Duodenal mucosa (tissue), 2 donors: ENCODE measurements at regions not wholly inside any gene's neighbourhood (a gene's known extent, or its start where the extent isn't known, plus 50 kb on each side); places are given as distances from the start of the nearest gene placed in this dataset.
"Not testable (repeated sequence)": the region's sequence is repeated elsewhere in the genome, so short reads cannot be mapped to it uniquely, and the experiment has no call there.

Source experiments
- H3K27ac ChIP-seq: one replicate; pipeline ENCODE4 v1.7.0; 2013; ENCODE audit warnings: low read depth, low read length
- H3K27me3 ChIP-seq, 2 donors: one replicate each; pipeline ENCODE4 v1.7.0; 2013; ENCODE audit warnings: low read length in 2 of 2, control low read depth in 1 of 2; ENCODE audit not compliant: insufficient read depth in 2 of 2, control insufficient read depth in 1 of 2
- H3K36me3 ChIP-seq, 2 donors: one replicate each; pipeline ENCODE4 v1.7.0; 2013; ENCODE audit warnings: low read length in 2 of 2, control low read depth in 1 of 2; ENCODE audit not compliant: insufficient read depth in 2 of 2, control insufficient read depth in 1 of 2
- H3K4me1 ChIP-seq, 2 donors: one replicate each; pipeline ENCODE4 v1.7.0; 2013; ENCODE audit warnings: low read length in 2 of 2, control low read depth in 1 of 2; ENCODE audit not compliant: insufficient read depth in 2 of 2, control insufficient read depth in 1 of 2
- H3K4me3 ChIP-seq, 2 donors: one replicate each; pipeline ENCODE4 v1.7.0; 2013; ENCODE audit warnings: low read length in 2 of 2, low read depth in 1 of 2
- H3K9ac ChIP-seq, 2 donors: one replicate each; pipeline ENCODE4 v1.7.0; 2013; ENCODE audit warnings: low read length in 2 of 2, low read depth in 1 of 2
- H3K9me3 ChIP-seq, 2 donors: one replicate each; pipeline ENCODE4 v1.7.0; 2013; ENCODE audit warnings: low read length in 2 of 2, control low read depth in 1 of 2; ENCODE audit not compliant: control insufficient read depth in 1 of 2

DNA sequence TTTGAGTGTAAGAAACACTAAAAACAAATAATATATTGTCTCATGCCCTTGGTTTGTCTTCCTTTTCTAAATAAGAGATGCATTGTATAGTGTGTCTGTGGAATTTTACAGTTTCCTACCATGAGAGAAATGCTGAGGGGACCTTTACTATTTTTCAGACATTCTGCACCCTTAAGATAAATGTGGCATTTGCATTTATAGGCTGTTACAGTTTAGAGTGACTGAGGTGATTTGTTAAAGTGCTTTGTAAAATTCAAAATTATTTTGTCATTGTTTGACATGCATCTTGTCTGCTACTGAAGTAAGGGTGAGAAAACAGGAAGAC is 78.9 kb upstream of the ZSWIM2 start:
- no peaks in the 10 kb centered on the region for H3K4me1 ChIP-seq
- H3K27me3 ChIP-seq = no peaks in the 10 kb centered on the region
- H3K4me3 ChIP-seq = no peak overlapping the region
- no peak overlapping the region for H3K27ac ChIP-seq
- H3K9ac ChIP-seq = no peak overlapping the region
- H3K36me3 ChIP-seq = no peaks in the 10 kb centered on the region
- no peaks in the 10 kb centered on the region for H3K9me3 ChIP-seq

DNA sequence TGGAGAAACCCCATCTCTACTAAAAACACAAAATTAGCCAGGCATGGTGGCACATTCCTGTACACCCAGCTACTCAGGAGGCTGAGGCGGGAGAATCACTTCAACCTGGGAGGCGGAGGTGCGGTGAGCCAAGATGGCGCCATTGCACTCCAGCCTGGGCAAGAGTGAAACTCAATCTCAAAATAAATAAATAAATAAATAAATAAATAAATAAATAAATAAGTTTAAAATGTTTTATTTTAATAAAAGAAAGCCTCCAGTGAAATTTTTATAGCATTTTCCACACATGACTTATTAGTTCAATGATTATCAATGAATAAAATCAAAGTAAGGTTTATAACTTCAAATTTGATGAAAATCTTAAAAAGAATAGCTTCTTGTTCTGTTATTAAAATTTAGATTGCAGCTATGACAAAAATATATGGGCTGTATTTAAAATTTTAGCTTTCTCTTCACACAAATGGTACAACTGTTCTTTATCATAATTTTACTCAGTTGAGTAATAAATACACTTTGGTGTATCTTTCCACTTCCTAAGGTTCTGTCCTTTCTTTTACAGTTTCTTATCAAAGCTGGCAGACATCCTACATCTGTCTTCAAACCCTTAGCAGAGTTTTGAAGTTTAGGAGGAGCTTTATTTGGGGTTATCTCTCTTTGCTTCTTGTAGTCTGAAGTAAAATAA is 78.4 kb upstream of the ZSWIM2 start:
- H3K4me3 ChIP-seq = no peak overlapping the region
- no peaks in the 10 kb centered on the region for H3K36me3 ChIP-seq
- H3K9ac ChIP-seq = no peak overlapping the region
- H3K4me1 ChIP-seq = no peaks in the 10 kb centered on the region
- H3K27me3 ChIP-seq = no peaks in the 10 kb centered on the region
- H3K27ac ChIP-seq = no peak overlapping the region
- no peaks in the 10 kb centered on the region for H3K9me3 ChIP-seq

DNA sequence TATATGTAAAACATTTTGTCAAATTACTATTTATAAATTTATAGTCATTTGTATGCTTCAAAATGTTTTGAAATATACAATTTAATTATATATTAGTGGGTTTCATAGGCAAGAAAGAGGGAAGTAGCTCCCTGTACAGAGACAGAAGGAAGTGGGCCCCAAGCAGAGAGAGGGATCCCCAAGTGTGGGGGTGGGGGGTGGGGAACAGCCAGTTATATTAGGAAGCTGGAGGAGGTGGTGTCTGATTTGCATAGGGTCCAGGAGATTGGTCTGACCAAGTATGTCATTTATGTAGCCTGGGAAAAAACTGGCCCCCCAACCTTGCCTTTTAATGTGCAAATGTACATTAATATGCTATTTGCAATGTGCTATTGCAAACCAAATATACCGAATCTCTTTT is 76.5 kb upstream of the ZSWIM2 start:
- Histone ChIP-seq H3K9ac (no peak overlapping the region), H3K36me3 (no peaks in the 10 kb centered on the region), H3K4me3 (no peak overlapping the region), H3K9me3 (no peaks in the 10 kb centered on the region), H3K27me3 (no peaks in the 10 kb centered on the region), H3K4me1 (no peaks in the 10 kb centered on the region), H3K27ac (no peak overlapping the region)

DNA sequence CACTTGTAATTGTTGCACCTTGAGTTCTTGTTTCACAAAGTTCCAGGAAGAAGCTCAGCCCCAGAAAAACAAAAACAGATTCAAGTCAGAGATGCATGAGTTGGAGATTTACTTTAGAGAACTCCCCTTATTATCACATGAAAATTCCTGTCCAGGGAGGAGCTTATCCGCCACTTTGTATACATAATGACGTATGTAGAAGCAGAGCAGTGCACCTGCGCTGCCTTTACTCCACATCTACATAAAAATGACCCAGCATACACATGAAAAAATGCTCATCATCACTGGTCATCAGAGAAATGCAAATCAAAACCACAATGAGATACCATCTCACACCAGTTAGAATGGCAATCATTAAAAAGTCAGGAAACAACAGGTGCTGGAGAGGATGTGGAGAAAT is 73.3 kb upstream of the ZSWIM2 start:
- H3K27ac ChIP-seq, H3K9me3 ChIP-seq, H3K4me1 ChIP-seq, H3K4me3 ChIP-seq, H3K36me3 ChIP-seq, H3K9ac ChIP-seq, H3K27me3 ChIP-seq: not testable (repeated sequence)

DNA sequence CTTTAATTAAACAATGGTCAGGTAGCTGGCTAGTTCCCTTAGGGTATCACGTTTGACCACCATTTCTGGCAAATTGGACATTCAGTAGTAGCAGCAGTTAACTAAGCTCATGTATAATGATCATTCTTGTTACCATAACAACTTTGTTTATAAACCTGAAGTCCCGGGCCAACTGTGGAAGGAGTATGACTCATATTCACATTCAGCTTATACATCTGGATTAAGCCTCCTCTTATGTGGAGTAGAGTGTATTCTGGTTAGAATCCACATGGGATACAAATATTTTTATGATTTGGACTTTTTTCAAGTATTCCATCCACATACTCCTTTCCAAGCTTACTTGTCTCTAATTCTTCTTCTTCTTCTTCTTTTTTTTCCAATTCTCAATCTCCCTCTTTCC is 70.3 kb upstream of the ZSWIM2 start:
- H3K4me1 ChIP-seq = no peaks in the 10 kb centered on the region
- no peak overlapping the region for H3K9ac ChIP-seq
- no peak overlapping the region for H3K4me3 ChIP-seq
- H3K9me3 ChIP-seq = no peaks in the 10 kb centered on the region
- no peaks in the 10 kb centered on the region for H3K27me3 ChIP-seq
- no peak overlapping the region for H3K27ac ChIP-seq
- H3K36me3 ChIP-seq = no peaks in the 10 kb centered on the region

DNA sequence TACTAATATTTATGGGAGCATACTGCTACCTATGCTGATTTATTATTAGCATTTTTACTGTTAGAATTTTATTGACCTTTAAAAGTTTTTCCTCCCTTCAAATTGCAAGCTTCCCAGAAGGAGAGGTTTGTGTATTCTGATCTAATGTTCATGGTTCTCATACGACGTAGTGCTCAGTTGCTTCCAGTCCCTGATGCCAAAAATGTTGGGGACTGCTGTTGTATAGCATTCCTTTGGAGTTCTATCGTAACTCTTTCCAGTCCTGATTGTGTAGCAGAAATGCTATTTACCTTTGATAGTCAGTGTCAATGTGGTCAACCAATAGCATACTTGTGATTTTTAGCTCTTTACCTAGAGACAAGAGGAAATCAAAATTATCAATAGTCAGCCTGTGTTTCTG is 69.5 kb upstream of the ZSWIM2 start:
- no peaks in the 10 kb centered on the region for H3K4me1 ChIP-seq
- H3K9ac ChIP-seq = no peak overlapping the region
- H3K36me3 ChIP-seq = no peaks in the 10 kb centered on the region
- no peak overlapping the region for H3K27ac ChIP-seq
- H3K4me3 ChIP-seq = no peak overlapping the region
- no peaks in the 10 kb centered on the region for H3K9me3 ChIP-seq
- H3K27me3 ChIP-seq = no peaks in the 10 kb centered on the region

DNA sequence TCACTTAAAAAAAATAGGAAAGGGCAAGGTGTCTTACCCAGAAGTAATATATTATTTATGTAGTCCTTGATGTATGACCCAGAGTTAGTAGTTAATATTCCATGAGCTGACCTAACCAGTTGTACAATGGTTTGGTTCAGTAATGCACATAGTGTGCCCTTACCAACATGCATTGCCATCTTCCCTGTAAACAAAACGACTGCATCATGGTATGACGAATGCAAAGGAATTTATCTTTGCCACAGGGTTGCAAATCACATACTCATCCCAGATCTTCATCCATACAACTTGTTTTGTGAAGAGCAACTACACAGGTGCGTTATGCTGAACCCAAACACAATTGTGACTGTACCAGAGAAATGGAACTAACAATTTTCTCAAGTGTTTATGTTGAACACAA is 68.9 kb upstream of the ZSWIM2 start:
- Histone ChIP-seq H3K9me3 (no peaks in the 10 kb centered on the region), H3K36me3 (no peaks in the 10 kb centered on the region), H3K27me3 (no peaks in the 10 kb centered on the region), H3K9ac (no peak overlapping the region), H3K4me1 (no peaks in the 10 kb centered on the region), H3K4me3 (no peak overlapping the region), H3K27ac (no peak overlapping the region)

DNA sequence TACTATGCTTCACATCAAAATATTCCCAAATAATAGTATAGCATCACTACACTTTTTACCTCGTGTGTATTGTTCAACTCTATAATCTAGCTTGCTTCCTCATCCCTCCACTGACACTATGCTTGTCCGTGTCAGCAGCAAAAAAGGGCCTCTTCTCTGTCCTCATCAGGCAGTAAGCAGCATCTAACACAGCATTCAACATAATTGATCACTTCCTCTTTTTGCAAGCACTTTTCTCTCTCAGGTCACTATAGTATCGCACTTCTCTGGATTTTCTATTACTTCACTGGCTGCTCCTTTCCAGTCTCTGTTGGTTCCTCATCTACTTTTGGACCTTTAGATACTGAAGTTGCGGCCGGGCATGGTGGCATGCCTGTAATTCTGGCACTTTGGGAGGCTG is 64.9 kb upstream of the ZSWIM2 start:
- Histone ChIP-seq H3K4me3 (no peak overlapping the region), H3K9ac (no peak overlapping the region), H3K27me3 (no peaks in the 10 kb centered on the region), H3K9me3 (no peaks in the 10 kb centered on the region), H3K36me3 (no peaks in the 10 kb centered on the region), H3K4me1 (no peaks in the 10 kb centered on the region), H3K27ac (no peak overlapping the region)

DNA sequence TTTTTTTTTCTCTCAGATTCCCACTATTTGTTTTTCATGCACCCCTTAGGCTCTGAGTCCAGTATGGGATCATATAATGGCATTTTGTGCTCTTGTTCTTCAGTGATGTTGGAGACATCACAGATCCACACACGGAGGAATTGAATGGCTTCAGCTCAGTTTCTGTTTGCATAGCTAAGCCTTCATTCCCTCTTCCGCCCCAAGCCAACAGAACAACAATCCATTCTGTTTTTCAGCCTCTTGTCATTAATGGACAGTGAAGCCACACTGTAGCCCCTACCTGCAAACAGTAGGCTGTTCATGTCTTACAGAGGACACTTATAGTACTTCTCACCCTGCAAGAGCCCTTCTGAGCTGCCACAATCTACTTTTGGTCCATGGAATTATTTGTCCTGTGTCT is 64.0 kb upstream of the ZSWIM2 start:
- no peak overlapping the region for H3K27ac ChIP-seq
- no peaks in the 10 kb centered on the region for H3K27me3 ChIP-seq
- no peaks in the 10 kb centered on the region for H3K36me3 ChIP-seq
- H3K9me3 ChIP-seq = no peaks in the 10 kb centered on the region
- H3K4me3 ChIP-seq = no peak overlapping the region
- no peaks in the 10 kb centered on the region for H3K4me1 ChIP-seq
- no peak overlapping the region for H3K9ac ChIP-seq

DNA sequence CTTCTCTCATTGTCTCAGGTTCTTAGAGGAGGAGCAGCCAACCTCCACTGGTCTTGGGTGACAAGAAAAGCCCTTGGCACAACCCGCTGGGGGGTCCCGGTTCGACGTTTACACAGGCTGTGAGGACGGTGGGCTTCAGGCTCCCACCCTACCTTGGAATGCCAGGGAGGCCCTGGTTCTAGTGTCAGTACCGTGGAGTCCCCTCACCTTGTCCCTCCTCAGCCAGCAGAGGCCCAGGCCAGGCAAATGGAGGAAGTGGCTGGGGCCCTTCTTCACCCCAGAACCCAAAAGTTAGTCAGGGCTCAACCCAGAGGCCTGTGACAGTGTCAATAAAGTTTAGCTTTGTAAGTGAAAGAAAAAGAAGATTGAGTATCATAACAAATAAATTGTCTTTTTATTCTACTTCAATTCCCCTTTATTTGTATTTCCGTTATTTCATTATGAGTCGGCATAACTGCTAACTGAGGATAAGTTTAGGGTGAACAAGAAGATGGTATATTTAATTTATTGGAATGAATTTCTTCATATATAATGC is 62.6 kb upstream of the ZSWIM2 start:
- H3K36me3 ChIP-seq = no peaks in the 10 kb centered on the region
- H3K27ac ChIP-seq = no peak overlapping the region
- no peak overlapping the region for H3K9ac ChIP-seq
- H3K27me3 ChIP-seq = no peaks in the 10 kb centered on the region
- H3K4me1 ChIP-seq = no peaks in the 10 kb centered on the region
- H3K9me3 ChIP-seq = no peaks in the 10 kb centered on the region
- no peak overlapping the region for H3K4me3 ChIP-seq

DNA sequence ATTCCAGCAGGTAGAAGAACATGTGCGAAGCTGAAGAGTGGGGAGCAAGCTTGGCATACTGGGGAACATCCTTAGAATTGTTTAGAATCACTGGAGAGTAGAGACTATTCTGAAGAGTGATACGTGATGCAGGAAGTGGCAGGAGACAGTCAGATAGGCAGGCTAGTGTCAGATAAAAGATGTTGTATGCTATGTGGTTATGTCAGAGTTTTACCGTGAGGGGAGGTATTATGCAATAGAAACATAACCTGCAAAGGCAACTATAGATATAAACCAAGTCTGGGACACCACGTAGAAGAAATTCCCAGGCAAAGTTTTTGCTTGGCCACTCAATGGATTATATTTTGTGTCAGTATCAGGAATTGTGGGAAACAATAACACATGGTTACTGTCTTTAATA is 62.0 kb upstream of the ZSWIM2 start:
- Histone ChIP-seq H3K36me3 (no peaks in the 10 kb centered on the region), H3K4me3 (no peak overlapping the region), H3K4me1 (no peaks in the 10 kb centered on the region), H3K9ac (no peak overlapping the region), H3K9me3 (no peaks in the 10 kb centered on the region), H3K27me3 (no peaks in the 10 kb centered on the region), H3K27ac (no peak overlapping the region)
